ENCODE measurements at regions not wholly inside any gene's neighbourhood (a gene's known extent, or its start where the extent isn't known, plus 50 kb on each side); places are given as distances from the start of the nearest gene placed in this dataset.
"Not testable (repeated sequence)": the region's sequence is repeated elsewhere in the genome, so short reads cannot be mapped to it uniquely, and the experiment has no call there.

GRCh38 chr1:90219166-90219871 lies 224.4 kb downstream of the ZNF326 start:
- not testable (repeated sequence) for TF ChIP-seq CTCF, EP300 (IDR thresholded peaks at IDR 0.05)

Measured in sigmoid colon (tissue), 4 donors.